Neuronal stem cell (in vitro differentiated cells): ENCODE measurements at regions not wholly inside any gene's neighbourhood (a gene's known extent, or its start where the extent isn't known, plus 50 kb on each side); places are given as distances from the start of the nearest gene placed in this dataset.

Experiments
- DNase-seq: peaks from one replicate; pipeline ENCODE4 v3.0.0-alpha.2; 2013; ENCODE audit warnings: low spot score
- H2AFZ ChIP-seq: one replicate; pipeline ENCODE4 v1.6.1; 2013; ENCODE audit warnings: mild to moderate bottlenecking, low read length, inconsistent platforms
- H2AK5ac ChIP-seq: 2 replicates; pipeline ENCODE4 v1.6.1; 2013; ENCODE audit warnings: low read depth, mild to moderate bottlenecking, inconsistent platforms, low read length, moderate library complexity, mixed read lengths
- H2BK120ac ChIP-seq: 2 replicates; pipeline ENCODE4 v1.6.1; 2013; ENCODE audit warnings: low read depth, mild to moderate bottlenecking, inconsistent platforms, low read length, moderate library complexity, mixed read lengths
- H2BK12ac ChIP-seq: one replicate; pipeline ENCODE4 v1.6.1; 2013; ENCODE audit warnings: low read length, inconsistent platforms
- H2BK15ac ChIP-seq: 2 replicates; pipeline ENCODE4 v1.6.1; 2013; ENCODE audit warnings: mild to moderate bottlenecking, low read length, inconsistent platforms, mixed read lengths
- H2BK5ac ChIP-seq: one replicate; pipeline ENCODE4 v1.6.1; 2013; ENCODE audit warnings: inconsistent platforms, mild to moderate bottlenecking, low read length, moderate library complexity
- H3K14ac ChIP-seq: one replicate; pipeline ENCODE4 v1.6.1; 2013; ENCODE audit warnings: low read length, inconsistent platforms
- H3K18ac ChIP-seq: 2 replicates; pipeline ENCODE4 v1.6.1; 2013; ENCODE audit warnings: low read length, inconsistent platforms
- H3K23ac ChIP-seq: 2 replicates; pipeline ENCODE4 v1.6.1; 2013; ENCODE audit warnings: low read depth, mild to moderate bottlenecking, mixed read lengths, low read length, inconsistent platforms; ENCODE audit not compliant: poor library complexity
- H3K27ac ChIP-seq: replicated peaks from 3 replicates; pipeline ENCODE4 v1.5.1; 2013; ENCODE audit warnings: low read length, inconsistent platforms
- H3K27me3 ChIP-seq, 3 experiments: 2 replicates each; pipeline ENCODE4 v1.6.1; 2013; ENCODE audit warnings: low read length in 3 of 3, mild to moderate bottlenecking in 2 of 3, inconsistent platforms in 1 of 3, low read depth in 1 of 3, mixed read lengths in 1 of 3, moderate library complexity in 1 of 3; ENCODE audit not compliant: control insufficient read depth in 3 of 3, insufficient read depth in 3 of 3
- H3K36me3 ChIP-seq, 2 donors: replicated peaks in 1 of 2; 2 replicates each; pipeline ENCODE4 v1.6.1; 2013; ENCODE audit warnings: low read length in 2 of 2; ENCODE audit not compliant: control insufficient read depth in 2 of 2, insufficient read depth in 2 of 2
- H3K4ac ChIP-seq: 2 replicates; pipeline ENCODE4 v1.6.1; 2013; ENCODE audit warnings: inconsistent platforms, mild to moderate bottlenecking, low read length, moderate library complexity
- H3K4me1 ChIP-seq, 2 donors: 1 replicate in 1 of 2; 2 replicates in 1 of 2; pipeline ENCODE4 v1.6.1; 2013; ENCODE audit warnings: low read length in 2 of 2, low read depth in 1 of 2; ENCODE audit not compliant: control insufficient read depth in 2 of 2, insufficient read depth in 1 of 2
- H3K4me2 ChIP-seq: one replicate; pipeline ENCODE4 v1.6.1; 2013; ENCODE audit warnings: mild to moderate bottlenecking, low read length, inconsistent platforms; ENCODE audit not compliant: insufficient read depth, poor library complexity, severe bottlenecking
- H3K4me3 ChIP-seq, 2 donors: 2 replicates each; pipeline ENCODE4 v1.5.1; 2013; ENCODE audit warnings: low read length in 2 of 2, mild to moderate bottlenecking in 2 of 2, inconsistent platforms in 1 of 2, moderate library complexity in 1 of 2
- H3K79me1 ChIP-seq: one replicate; pipeline ENCODE4 v1.6.1; 2013; ENCODE audit warnings: low read depth, mild to moderate bottlenecking, inconsistent platforms, low read length, moderate library complexity
- H3K9ac ChIP-seq: one replicate; pipeline ENCODE4 v1.6.1; 2013; ENCODE audit warnings: mild to moderate bottlenecking, low read depth, low read length, inconsistent platforms; ENCODE audit not compliant: poor library complexity
- H3K9me3 ChIP-seq, 2 donors: replicated peaks in 1 of 2; 2 replicates each; pipeline versions ENCODE3 to v1.6.1; 2013; ENCODE audit warnings: low read length in 2 of 2, mild to moderate bottlenecking in 2 of 2, inconsistent platforms in 1 of 2, low read depth in 1 of 2, mixed read lengths in 1 of 2, moderate library complexity in 1 of 2; ENCODE audit not compliant: control insufficient read depth in 2 of 2, insufficient read depth in 1 of 2
- H4K8ac ChIP-seq: one replicate; pipeline ENCODE4 v1.6.1; 2013; ENCODE audit warnings: low read depth, mild to moderate bottlenecking, inconsistent platforms, low read length, moderate library complexity
- H4K91ac ChIP-seq: one replicate; pipeline ENCODE4 v1.6.1; 2013; ENCODE audit warnings: low read length, low read depth, mild to moderate bottlenecking, inconsistent platforms; ENCODE audit not compliant: poor library complexity
- WGBS, 2 donors: extraction: QIAGEN DNeasy Blood & Tissue Kit; methylation state at CpG; one replicate each; pipeline ENCODE4 v1.1.7; 2013; ENCODE audit warnings: missing lambda C conversion rate in 2 of 2, mixed read lengths in 1 of 2; ENCODE audit not compliant: insufficient read length in 2 of 2, insufficient replicate concordance in 1 of 2; ENCODE audit errors: extremely low coverage in 2 of 2; 5-methylcytosine and 5-hydroxymethylcytosine counted together

DNA sequence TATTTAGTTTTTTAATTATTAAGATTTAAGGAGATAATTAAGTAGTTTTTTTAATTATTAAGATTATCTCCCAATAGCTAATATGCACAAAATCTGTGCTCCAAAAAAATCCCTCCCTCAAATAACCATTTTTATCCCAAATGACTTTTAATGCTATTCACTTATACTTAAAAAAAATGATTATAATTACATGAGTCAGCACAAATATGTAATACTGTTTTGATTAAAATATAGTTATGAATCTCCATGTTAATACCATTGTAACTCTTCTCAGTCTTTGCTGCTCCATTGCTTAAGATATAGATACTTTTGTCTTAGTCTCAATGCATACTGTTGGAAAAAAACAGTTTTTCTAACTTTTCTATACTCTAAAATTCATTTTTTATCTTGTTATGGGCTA is 1121.1 kb upstream of the ADGRL3 start:
- Histone ChIP-seq H3K18ac (no peak overlapping the region), H3K27ac (no peak overlapping the region), H3K23ac (no peak overlapping the region), H3K4me1 (no peaks in the 10 kb centered on the region), H3K9ac (no peak overlapping the region), H4K91ac (no peak overlapping the region), H2BK5ac (no peak overlapping the region), H2BK15ac (no peak overlapping the region), H2BK120ac (no peak overlapping the region), H3K14ac (no peak overlapping the region), H2BK12ac (no peak overlapping the region), H3K79me1 (no peaks in the 10 kb centered on the region), H3K4me2 (no peak overlapping the region), H3K27me3 (no peaks in the 10 kb centered on the region), H3K9me3 (no peaks in the 10 kb centered on the region), H4K8ac (no peak overlapping the region), H3K4me3 (no peak overlapping the region), H3K36me3 (no peaks in the 10 kb centered on the region), H3K4ac (no peak overlapping the region), H2AK5ac (no peak overlapping the region), H2AFZ (no peak overlapping the region)
- no peak for DNase-seq

DNA sequence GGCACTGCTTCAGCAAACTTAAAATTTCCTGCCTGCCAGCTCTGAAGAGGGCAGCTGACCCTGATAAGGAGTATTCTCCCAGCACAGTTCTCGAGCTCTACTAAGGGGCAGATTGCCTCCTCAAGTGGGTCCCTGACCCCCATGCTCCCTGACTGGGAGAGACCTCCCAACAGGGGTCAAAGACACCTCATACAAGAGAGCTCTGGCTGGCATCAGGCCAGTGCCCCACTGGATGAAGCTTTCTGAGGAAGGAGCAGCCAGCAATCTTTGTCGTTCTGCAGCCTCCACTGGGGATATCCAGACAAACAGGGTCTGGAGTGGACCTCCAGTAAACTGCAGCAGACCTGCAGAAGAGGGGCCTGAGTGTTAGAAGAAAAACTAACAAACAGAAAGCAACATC is 1118.3 kb upstream of the ADGRL3 start:
- H3K4me2 ChIP-seq = no peak overlapping the region
- no peak overlapping the region for H2BK12ac ChIP-seq
- WGBS, 2 donors = no CpG with 5 or more reads among the region's 2 CpGs
- no peak overlapping the region for H3K27ac ChIP-seq
- H2BK120ac ChIP-seq = no peak overlapping the region
- no peak overlapping the region for H3K14ac ChIP-seq
- no peak overlapping the region for H2BK5ac ChIP-seq
- H3K23ac ChIP-seq = no peak overlapping the region
- H2AK5ac ChIP-seq = no peak overlapping the region
- no peaks in the 10 kb centered on the region for H3K4me1 ChIP-seq
- H3K36me3 ChIP-seq = no peaks in the 10 kb centered on the region
- H3K79me1 ChIP-seq = no peaks in the 10 kb centered on the region
- H3K4ac ChIP-seq = no peak overlapping the region
- H3K27me3 ChIP-seq = no peaks in the 10 kb centered on the region
- H3K18ac ChIP-seq = no peak overlapping the region
- H4K8ac ChIP-seq = no peak overlapping the region
- H2AFZ ChIP-seq = no peak overlapping the region
- H3K4me3 ChIP-seq = no peak overlapping the region
- DNase-seq = no peak
- H3K9me3 ChIP-seq = no peaks in the 10 kb centered on the region
- no peak overlapping the region for H4K91ac ChIP-seq
- H3K9ac ChIP-seq = no peak overlapping the region
- H2BK15ac ChIP-seq = no peak overlapping the region

DNA sequence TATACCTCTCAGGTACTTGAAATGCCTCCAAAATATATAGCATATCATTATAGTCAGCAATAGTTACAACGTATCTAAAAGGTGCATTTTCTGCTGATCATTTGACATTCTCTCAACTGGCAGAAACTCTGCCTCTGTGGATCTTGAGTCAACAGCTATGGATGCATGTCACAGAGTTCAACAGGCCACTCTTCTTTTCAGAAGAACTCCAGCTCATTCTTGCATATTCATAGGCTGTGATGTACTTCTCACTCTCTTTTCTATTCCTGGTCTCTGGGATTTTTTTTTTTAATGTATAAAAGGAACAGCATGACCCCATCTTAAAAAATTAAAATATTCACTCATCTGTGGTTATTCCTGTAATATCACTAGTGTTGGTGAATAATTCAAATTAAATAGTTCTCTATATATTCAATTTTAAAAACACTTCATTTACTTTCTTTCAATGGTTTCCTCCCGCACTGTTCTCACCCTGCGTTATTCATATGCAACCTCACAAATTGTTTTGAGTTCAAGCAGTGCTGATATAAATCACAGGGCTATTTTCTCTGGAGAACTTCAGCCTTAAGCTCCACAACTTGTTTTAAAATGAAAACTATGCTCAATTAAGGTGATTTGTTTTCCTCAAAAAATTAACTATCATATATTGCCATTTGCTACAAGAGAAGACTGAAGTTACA is 1111.2 kb upstream of the ADGRL3 start:
- Histone ChIP-seq H4K8ac (no peak overlapping the region), H3K14ac (no peak overlapping the region), H3K4me3 (no peak overlapping the region), H2AFZ (peak overlapping the region; percentile 81), H3K9me3 (no peaks in the 10 kb centered on the region), H3K4me1 (peaks cover 2 to 9% of the 10 kb centered on the region in 2 donors), H3K79me1 (no peaks in the 10 kb centered on the region), H2BK5ac (no peak overlapping the region), H3K18ac (no peak overlapping the region), H3K27ac (no peak overlapping the region), H4K91ac (no peak overlapping the region), H3K4ac (no peak overlapping the region), H3K27me3 (no peaks in the 10 kb centered on the region), H3K23ac (no peak overlapping the region), H3K36me3 (no peaks in the 10 kb centered on the region), H2BK15ac (no peak overlapping the region), H3K4me2 (no peak overlapping the region), H2AK5ac (no peak overlapping the region), H3K9ac (no peak overlapping the region), H2BK120ac (no peak overlapping the region), H2BK12ac (no peak overlapping the region)
- DNase-seq = no peak
- no CpG with 5 or more reads among the region's 3 CpGs for WGBS, 2 donors

DNA sequence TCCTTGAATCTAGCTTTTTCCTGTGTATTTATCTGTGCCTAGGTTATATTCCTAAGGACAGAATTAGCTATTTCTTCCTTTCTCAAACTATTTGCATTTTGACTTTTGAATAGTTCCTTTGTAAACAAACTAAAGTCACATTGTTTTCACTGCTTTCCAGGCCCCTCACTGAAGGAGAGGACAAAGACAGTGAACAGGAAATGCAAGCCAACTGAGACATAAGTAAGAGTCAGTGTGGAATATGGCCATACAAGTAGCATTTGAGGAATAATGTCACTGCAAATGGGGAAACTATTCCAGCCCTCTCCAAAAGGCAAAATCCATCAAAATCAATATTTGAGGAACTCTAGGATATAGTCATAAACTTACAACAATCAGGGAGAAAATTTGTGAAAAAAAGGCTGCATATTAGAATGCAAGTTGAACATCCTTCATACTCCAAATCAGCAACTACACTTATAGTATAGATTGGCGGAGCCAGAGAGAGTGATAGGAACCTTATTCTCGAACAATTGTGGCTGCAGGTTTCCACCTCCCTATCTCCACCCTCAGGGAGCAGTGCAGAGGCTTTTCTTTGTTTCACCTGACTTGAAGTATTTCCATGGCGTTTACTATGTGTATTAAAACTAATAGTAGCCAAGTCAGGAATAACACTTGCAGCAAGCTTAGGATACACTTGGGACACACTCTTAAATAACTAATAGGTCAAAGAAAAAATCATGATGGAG is 1110.4 kb upstream of the ADGRL3 start:
- H3K18ac ChIP-seq = no peak overlapping the region
- H2BK15ac ChIP-seq = no peak overlapping the region
- H3K36me3 ChIP-seq = no peaks in the 10 kb centered on the region
- no peaks in the 10 kb centered on the region for H3K27me3 ChIP-seq
- H3K27ac ChIP-seq = no peak overlapping the region
- peaks cover 2 to 9% of the 10 kb centered on the region in 2 donors for H3K4me1 ChIP-seq
- no peak overlapping the region for H3K9ac ChIP-seq
- H3K4ac ChIP-seq = no peak overlapping the region
- no peak overlapping the region for H3K23ac ChIP-seq
- no peaks in the 10 kb centered on the region for H3K9me3 ChIP-seq
- H2BK120ac ChIP-seq = no peak overlapping the region
- no peak overlapping the region for H2AK5ac ChIP-seq
- no peaks in the 10 kb centered on the region for H3K79me1 ChIP-seq
- no peak overlapping the region for H4K8ac ChIP-seq
- H3K4me2 ChIP-seq = no peak overlapping the region
- WGBS, 2 donors = no CpG with 5 or more reads among the region's 3 CpGs
- no peak overlapping the region for H4K91ac ChIP-seq
- no peak overlapping the region for H2BK5ac ChIP-seq
- H2AFZ ChIP-seq = peak overlapping the region; percentile 81
- H3K4me3 ChIP-seq = no peak overlapping the region
- no peak for DNase-seq
- H2BK12ac ChIP-seq = no peak overlapping the region
- H3K14ac ChIP-seq = no peak overlapping the region
